Osteoblast (primary cell): ENCODE measurements at regions not wholly inside any gene's neighbourhood (a gene's known extent, or its start where the extent isn't known, plus 50 kb on each side); places are given as distances from the start of the nearest gene placed in this dataset.

Experiments
- DNase-seq: peaks from one replicate; pipeline ENCODE4 v3.0.0; 2011; ENCODE audit warnings: low spot score, mixed read lengths; ENCODE audit not compliant: insufficient read length; ENCODE audit errors: missing footprints
- H2AFZ ChIP-seq: 2 replicates; pipeline ENCODE4 v1.6.0; 2011; ENCODE audit warnings: mild to moderate bottlenecking, low read length
- H3K27ac ChIP-seq: 2 replicates; pipeline ENCODE4 v1.5.1; 2011; ENCODE audit warnings: mild to moderate bottlenecking, low read depth, low read length, moderate library complexity
- H3K27me3 ChIP-seq: 2 replicates; pipeline ENCODE4 v1.6.0; 2012; ENCODE audit warnings: mild to moderate bottlenecking, control low read depth, inconsistent platforms, low read length, moderate library complexity; ENCODE audit not compliant: insufficient read depth
- H3K36me3 ChIP-seq: 2 replicates; pipeline ENCODE4 v1.5.1; 2011; ENCODE audit warnings: mild to moderate bottlenecking, low read length, control low read depth, moderate library complexity; ENCODE audit not compliant: insufficient read depth
- H3K4me1 ChIP-seq: 2 replicates; pipeline ENCODE4 v1.5.1; 2011; ENCODE audit warnings: mild to moderate bottlenecking, low read length, control low read depth, moderate library complexity; ENCODE audit not compliant: insufficient read depth
- H3K4me2 ChIP-seq: 2 replicates; pipeline ENCODE4 v1.6.0; 2011; ENCODE audit warnings: mild to moderate bottlenecking, low read length; ENCODE audit not compliant: insufficient read depth
- H3K4me3 ChIP-seq: fragments of 200-600 bp; sonication (generic); 3 replicates; pipeline ENCODE4 v1.5.1; 2012; ENCODE audit warnings: mild to moderate bottlenecking, low read length, inconsistent platforms; ENCODE audit not compliant: insufficient read depth
- H3K79me2 ChIP-seq: 2 replicates; pipeline ENCODE4 v1.6.0; 2012; ENCODE audit warnings: mild to moderate bottlenecking, low read length, control low read depth, inconsistent platforms; ENCODE audit not compliant: insufficient read depth
- H3K9me3 ChIP-seq: 2 replicates; pipeline ENCODE4 v1.5.1; 2011; ENCODE audit warnings: low read depth, low read length, control low read depth
- H4K20me1 ChIP-seq: 2 replicates; pipeline ENCODE4 v1.6.0; 2012; ENCODE audit warnings: mild to moderate bottlenecking, low read length, control low read depth; ENCODE audit not compliant: insufficient read depth
- TF ChIP-seq, protein P1 (sequence below): IDR thresholded peaks from 2 replicates; pipeline ENCODE4 v1.5.1; 2011; ENCODE audit warnings: mild to moderate bottlenecking, low read depth, low read length, moderate library complexity; ENCODE audit errors: extremely low read depth

DNA sequence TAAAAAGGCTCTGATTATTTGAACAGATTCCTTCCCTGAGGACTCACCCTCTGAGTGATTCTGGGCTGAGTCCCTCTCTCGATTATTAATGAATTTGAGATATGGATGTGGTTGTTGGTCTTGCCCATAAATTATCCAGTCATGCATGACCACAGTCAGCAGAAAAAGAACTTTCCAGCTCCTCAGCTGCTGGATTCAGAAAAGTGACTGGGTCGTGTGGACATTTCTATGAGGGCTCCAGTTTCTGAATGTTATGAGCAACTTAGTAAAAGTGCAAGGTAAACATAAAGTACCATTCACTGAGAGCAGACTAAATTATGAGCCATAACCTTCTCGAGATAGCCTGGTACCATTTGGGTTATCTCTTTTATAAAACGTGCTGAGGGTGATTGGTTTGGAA is 100.1 kb upstream of the CLDN10 start:
- H3K4me2 ChIP-seq, result no peak overlapping the region
- H2AFZ ChIP-seq, result no peak overlapping the region
- peak; percentile 35 for DNase-seq
- no peaks in the 10 kb centered on the region for H3K9me3 ChIP-seq
- H3K4me3 ChIP-seq, result no peak overlapping the region
- no peaks in the 10 kb centered on the region for H4K20me1 ChIP-seq
- no peak overlapping the region for H3K27ac ChIP-seq
- H3K79me2 ChIP-seq, result no peaks in the 10 kb centered on the region
- no peaks in the 10 kb centered on the region for H3K36me3 ChIP-seq
- peaks cover 24% of the 10 kb centered on the region for H3K27me3 ChIP-seq
- TF ChIP-seq, protein P1, sequence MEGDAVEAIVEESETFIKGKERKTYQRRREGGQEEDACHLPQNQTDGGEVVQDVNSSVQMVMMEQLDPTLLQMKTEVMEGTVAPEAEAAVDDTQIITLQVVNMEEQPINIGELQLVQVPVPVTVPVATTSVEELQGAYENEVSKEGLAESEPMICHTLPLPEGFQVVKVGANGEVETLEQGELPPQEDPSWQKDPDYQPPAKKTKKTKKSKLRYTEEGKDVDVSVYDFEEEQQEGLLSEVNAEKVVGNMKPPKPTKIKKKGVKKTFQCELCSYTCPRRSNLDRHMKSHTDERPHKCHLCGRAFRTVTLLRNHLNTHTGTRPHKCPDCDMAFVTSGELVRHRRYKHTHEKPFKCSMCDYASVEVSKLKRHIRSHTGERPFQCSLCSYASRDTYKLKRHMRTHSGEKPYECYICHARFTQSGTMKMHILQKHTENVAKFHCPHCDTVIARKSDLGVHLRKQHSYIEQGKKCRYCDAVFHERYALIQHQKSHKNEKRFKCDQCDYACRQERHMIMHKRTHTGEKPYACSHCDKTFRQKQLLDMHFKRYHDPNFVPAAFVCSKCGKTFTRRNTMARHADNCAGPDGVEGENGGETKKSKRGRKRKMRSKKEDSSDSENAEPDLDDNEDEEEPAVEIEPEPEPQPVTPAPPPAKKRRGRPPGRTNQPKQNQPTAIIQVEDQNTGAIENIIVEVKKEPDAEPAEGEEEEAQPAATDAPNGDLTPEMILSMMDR, result no peak
- no peaks in the 10 kb centered on the region for H3K4me1 ChIP-seq

DNA sequence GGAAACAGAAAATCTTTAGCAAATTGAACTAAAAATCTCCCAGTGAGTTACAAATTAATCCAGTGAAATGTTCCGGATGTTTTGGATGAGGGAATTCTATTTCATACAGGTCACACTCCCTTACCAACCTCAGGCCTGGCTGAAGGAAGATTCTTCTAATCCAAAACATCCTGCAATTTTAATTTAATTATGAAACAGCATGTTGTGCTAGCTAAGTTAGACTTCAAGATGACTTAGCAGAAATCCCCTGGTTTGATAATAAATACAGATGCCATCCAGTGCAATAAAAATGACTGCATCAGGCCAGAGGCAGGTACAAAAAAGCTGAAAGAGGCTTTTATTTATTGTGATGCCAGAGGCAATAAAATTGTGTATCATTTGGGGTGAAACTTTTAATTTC is 96.7 kb upstream of the CLDN10 start:
- peak; percentile 25 for DNase-seq
- Histone ChIP-seq H3K27me3 (peaks cover 28% of the 10 kb centered on the region), H3K4me1 (no peaks in the 10 kb centered on the region), H3K27ac (no peak overlapping the region), H3K36me3 (no peaks in the 10 kb centered on the region), H4K20me1 (no peaks in the 10 kb centered on the region), H3K4me2 (no peak overlapping the region), H3K79me2 (no peaks in the 10 kb centered on the region), H2AFZ (no peak overlapping the region), H3K4me3 (no peak overlapping the region), H3K9me3 (peaks cover 3% of the 10 kb centered on the region)
- TF ChIP-seq, protein P1, result no peak

DNA sequence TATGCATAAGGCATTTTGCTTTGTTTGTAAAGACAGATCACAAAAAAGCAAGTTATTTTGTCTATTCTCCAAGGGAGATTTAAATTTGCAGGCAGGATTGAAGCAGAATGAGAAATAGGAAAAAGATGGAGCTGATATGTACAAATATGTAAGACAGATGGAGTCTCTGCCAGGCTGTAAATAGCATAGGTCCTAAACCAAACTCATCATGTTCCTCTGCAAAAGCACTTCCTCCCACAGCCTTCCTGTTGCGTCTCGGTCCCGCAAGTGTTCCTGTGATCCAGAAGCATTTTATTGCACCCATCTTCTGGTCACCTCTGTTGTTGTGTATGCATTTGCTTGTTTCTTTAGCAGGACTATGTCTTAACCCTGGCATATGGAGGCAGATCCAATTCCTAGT is 95.7 kb upstream of the CLDN10 start:
- no peak for DNase-seq
- Histone ChIP-seq H3K27me3 (peaks cover 23% of the 10 kb centered on the region), H3K9me3 (peaks cover 3% of the 10 kb centered on the region), H3K4me1 (no peaks in the 10 kb centered on the region), H3K36me3 (no peaks in the 10 kb centered on the region), H3K79me2 (no peaks in the 10 kb centered on the region), H2AFZ (no peak overlapping the region), H3K4me3 (no peak overlapping the region), H4K20me1 (no peaks in the 10 kb centered on the region), H3K27ac (no peak overlapping the region), H3K4me2 (no peak overlapping the region)
- TF ChIP-seq, protein P1, result no peak

DNA sequence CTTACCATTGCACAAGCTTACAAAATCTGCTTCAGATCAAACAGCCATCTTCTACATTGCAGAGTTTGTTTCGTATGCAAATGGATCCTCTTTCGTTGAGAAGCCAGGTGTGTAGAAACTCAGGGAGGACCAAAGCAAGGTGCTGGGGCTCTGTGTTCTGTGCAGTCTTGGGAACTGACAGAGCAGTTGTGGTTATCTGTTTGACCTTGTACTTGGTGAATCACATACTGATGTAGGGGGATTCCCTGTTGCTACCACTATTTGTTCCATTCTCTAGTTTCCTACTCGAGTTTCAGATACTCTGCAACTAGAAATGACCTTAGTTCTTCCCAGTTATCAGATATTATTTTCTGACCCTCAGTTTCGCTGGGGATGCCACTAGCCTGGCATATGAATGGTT is 95.2 kb upstream of the CLDN10 start:
- Histone ChIP-seq H3K27me3 (peaks cover 18% of the 10 kb centered on the region), H3K36me3 (no peaks in the 10 kb centered on the region), H3K4me3 (no peak overlapping the region), H3K27ac (no peak overlapping the region), H3K4me2 (no peak overlapping the region), H3K79me2 (no peaks in the 10 kb centered on the region), H2AFZ (no peak overlapping the region), H3K9me3 (peaks cover 3% of the 10 kb centered on the region), H4K20me1 (no peaks in the 10 kb centered on the region), H3K4me1 (no peaks in the 10 kb centered on the region)
- TF ChIP-seq, protein P1, result no peak
- DNase-seq, result no peak
